ENCODE measurements at regions not wholly inside any gene's neighbourhood (a gene's known extent, or its start where the extent isn't known, plus 50 kb on each side); places are given as distances from the start of the nearest gene placed in this dataset.

DNA sequence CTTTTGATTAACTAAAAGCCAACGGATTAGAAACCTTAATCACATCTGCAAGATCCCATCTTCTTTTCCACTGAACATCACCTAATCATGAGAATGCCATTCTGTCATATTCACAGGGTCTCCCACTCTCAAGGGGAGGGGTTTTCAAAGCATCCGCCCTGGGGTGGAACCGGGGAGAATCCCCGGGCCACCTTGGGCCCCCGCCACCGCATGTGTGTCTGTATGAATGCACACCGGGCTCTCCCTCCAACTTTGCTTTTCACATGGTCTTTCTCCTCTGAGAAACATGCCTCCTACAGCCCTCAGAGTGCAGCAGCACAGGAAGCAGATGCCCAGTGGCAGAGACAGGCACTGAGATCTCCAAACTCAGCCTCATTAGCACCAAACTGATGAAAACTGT, 233.2 kb upstream of the PPP2R2D start:
- TF ChIP-seq RAD21 (IDR thresholded peaks at IDR 0.05; ENCODE audit: insufficient read depth, low read depth, low read length) (no peak), LARP7 (IDR thresholded peaks at IDR 0.05) (no peak), POLR2A (IDR thresholded peaks at IDR 0.05; ENCODE audit: low read depth, low read length) (no peak), KLF5 (IDR thresholded peaks at IDR 0.05; ENCODE audit: partially characterized antibody) (no peak), BRCA1 (IDR thresholded peaks at IDR 0.05; ENCODE audit: low read depth, low read length) (no peak), PAX5 (IDR thresholded peaks at IDR 0.05; ENCODE audit: borderline replicate concordance, low read depth, low read length) (no peak), HCFC1 (IDR thresholded peaks at IDR 0.05; ENCODE audit: low read length) (no peak), BHLHE40 (IDR thresholded peaks at IDR 0.05; ENCODE audit: borderline replicate concordance in 1 of 2, low read depth in 2 of 2, low read length in 1 of 2) (no peak), ATF7 (IDR thresholded peaks at IDR 0.05; ENCODE audit: low read depth) (no peak), CBX5 (IDR thresholded peaks at IDR 0.05; ENCODE audit: low read depth) (no peak)
- TF ChIP-seq, protein P1, sequence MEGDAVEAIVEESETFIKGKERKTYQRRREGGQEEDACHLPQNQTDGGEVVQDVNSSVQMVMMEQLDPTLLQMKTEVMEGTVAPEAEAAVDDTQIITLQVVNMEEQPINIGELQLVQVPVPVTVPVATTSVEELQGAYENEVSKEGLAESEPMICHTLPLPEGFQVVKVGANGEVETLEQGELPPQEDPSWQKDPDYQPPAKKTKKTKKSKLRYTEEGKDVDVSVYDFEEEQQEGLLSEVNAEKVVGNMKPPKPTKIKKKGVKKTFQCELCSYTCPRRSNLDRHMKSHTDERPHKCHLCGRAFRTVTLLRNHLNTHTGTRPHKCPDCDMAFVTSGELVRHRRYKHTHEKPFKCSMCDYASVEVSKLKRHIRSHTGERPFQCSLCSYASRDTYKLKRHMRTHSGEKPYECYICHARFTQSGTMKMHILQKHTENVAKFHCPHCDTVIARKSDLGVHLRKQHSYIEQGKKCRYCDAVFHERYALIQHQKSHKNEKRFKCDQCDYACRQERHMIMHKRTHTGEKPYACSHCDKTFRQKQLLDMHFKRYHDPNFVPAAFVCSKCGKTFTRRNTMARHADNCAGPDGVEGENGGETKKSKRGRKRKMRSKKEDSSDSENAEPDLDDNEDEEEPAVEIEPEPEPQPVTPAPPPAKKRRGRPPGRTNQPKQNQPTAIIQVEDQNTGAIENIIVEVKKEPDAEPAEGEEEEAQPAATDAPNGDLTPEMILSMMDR (IDR thresholded peaks at IDR 0.05 in 2 of 3, conservative IDR thresholded peaks at IDR 0.05 in 1 of 3; ENCODE audit: control insufficient read depth in 2 of 3, extremely low read depth in 1 of 3, insufficient read depth in 1 of 3, low read depth in 3 of 3, low read length in 3 of 3): no peak
- TF ChIP-seq, protein P2, sequence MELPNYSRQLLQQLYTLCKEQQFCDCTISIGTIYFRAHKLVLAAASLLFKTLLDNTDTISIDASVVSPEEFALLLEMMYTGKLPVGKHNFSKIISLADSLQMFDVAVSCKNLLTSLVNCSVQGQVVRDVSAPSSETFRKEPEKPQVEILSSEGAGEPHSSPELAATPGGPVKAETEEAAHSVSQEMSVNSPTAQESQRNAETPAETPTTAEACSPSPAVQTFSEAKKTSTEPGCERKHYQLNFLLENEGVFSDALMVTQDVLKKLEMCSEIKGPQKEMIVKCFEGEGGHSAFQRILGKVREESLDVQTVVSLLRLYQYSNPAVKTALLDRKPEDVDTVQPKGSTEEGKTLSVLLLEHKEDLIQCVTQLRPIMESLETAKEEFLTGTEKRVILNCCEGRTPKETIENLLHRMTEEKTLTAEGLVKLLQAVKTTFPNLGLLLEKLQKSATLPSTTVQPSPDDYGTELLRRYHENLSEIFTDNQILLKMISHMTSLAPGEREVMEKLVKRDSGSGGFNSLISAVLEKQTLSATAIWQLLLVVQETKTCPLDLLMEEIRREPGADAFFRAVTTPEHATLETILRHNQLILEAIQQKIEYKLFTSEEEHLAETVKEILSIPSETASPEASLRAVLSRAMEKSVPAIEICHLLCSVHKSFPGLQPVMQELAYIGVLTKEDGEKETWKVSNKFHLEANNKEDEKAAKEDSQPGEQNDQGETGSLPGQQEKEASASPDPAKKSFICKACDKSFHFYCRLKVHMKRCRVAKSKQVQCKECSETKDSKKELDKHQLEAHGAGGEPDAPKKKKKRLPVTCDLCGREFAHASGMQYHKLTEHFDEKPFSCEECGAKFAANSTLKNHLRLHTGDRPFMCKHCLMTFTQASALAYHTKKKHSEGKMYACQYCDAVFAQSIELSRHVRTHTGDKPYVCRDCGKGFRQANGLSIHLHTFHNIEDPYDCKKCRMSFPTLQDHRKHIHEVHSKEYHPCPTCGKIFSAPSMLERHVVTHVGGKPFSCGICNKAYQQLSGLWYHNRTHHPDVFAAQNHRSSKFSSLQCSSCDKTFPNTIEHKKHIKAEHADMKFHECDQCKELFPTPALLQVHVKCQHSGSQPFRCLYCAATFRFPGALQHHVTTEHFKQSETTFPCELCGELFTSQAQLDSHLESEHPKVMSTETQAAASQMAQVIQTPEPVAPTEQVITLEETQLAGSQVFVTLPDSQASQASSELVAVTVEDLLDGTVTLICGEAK (IDR thresholded peaks at IDR 0.05; ENCODE audit: borderline replicate concordance): no peak
